NT2/D1 (cell line): ENCODE measurements at regions not wholly inside any gene's neighbourhood (a gene's known extent, or its start where the extent isn't known, plus 50 kb on each side); places are given as distances from the start of the nearest gene placed in this dataset.
"Not testable (repeated sequence)": the region's sequence is repeated elsewhere in the genome, so short reads cannot be mapped to it uniquely, and the experiment has no call there.

Source experiments
- SUZ12 ChIP-seq: IDR thresholded peaks from 2 replicates; pipeline ENCODE4 v1.6.1; 2011; ENCODE audit not compliant: insufficient read length, insufficient read depth; ENCODE audit errors: extremely low read depth
- YY1 ChIP-seq: IDR thresholded peaks from 2 replicates; pipeline ENCODE4 v1.6.1; 2011; ENCODE audit not compliant: insufficient read length, insufficient read depth

- TF ChIP-seq YY1, SUZ12: not testable (repeated sequence)
These were observed 98.1 kb upstream of the SLC1A3 start for GRCh38 chr5:36508331-36508730.
